PFSK-1 (cell line): ENCODE measurements at regions not wholly inside any gene's neighbourhood (a gene's known extent, or its start where the extent isn't known, plus 50 kb on each side); places are given as distances from the start of the nearest gene placed in this dataset.

Experiments used
- FOXP2 ChIP-seq: optimal IDR thresholded peaks from 2 replicates; pipeline ENCODE3; 2011; ENCODE audit warnings: borderline replicate concordance, control low read depth, inconsistent platforms; ENCODE audit not compliant: insufficient read depth; ENCODE audit errors: extremely low read length, extremely low read depth
- POLR2AphosphoS5 ChIP-seq: IDR thresholded peaks from 2 replicates; pipeline ENCODE4 v1.6.1; 2012; ENCODE audit warnings: low read depth, mild to moderate bottlenecking, control low read depth, low read length, moderate library complexity
- REST ChIP-seq, 2 experiments: IDR thresholded peaks; 2 replicates each; pipeline versions ENCODE4 v1.6.1 to v1.8.0; 2011 to 2012; ENCODE audit warnings: low read depth in 2 of 2, low read length in 2 of 2, control low read depth in 1 of 2, inconsistent platforms in 1 of 2, mild to moderate bottlenecking in 1 of 2, moderate library complexity in 1 of 2; ENCODE audit not compliant: insufficient read depth in 1 of 2
- SIN3A ChIP-seq: IDR thresholded peaks from 2 replicates; pipeline ENCODE4 v1.6.1; 2012; ENCODE audit warnings: mild to moderate bottlenecking, low read length, moderate library complexity, borderline replicate concordance; ENCODE audit not compliant: insufficient read depth
- TAF1 ChIP-seq: IDR thresholded peaks from 2 replicates; pipeline ENCODE4 v1.6.1; 2012; ENCODE audit warnings: low read length, control low read depth, borderline replicate concordance; ENCODE audit not compliant: insufficient read depth

GRCh38 chr10:110358869-110359629, 54.3 kb upstream of the SMNDC1 start:
- TF ChIP-seq TAF1: no peak
- TF ChIP-seq SIN3A: no peak
- no peak for TF ChIP-seq FOXP2
- TF ChIP-seq REST (IDR thresholded peaks at IDR 0.05; ENCODE audit: insufficient read depth in 1 of 2, low read depth in 2 of 2, low read length in 2 of 2): no peak
- no peak for TF ChIP-seq POLR2AphosphoS5

- TF ChIP-seq SIN3A (no peak), POLR2AphosphoS5 (no peak), FOXP2 (no peak), TAF1 (no peak), REST (IDR thresholded peaks at IDR 0.05; ENCODE audit: insufficient read depth in 1 of 2, low read depth in 2 of 2, low read length in 2 of 2) (peak; percentile 81 to 92)
These were observed 56.2 kb upstream of the SMNDC1 start for GRCh38 chr10:110360857-110361474.

- TF ChIP-seq FOXP2 (no peak), REST (IDR thresholded peaks at IDR 0.05; ENCODE audit: insufficient read depth in 1 of 2, low read depth in 2 of 2, low read length in 2 of 2) (no peak), POLR2AphosphoS5 (no peak), SIN3A (no peak), TAF1 (no peak)
These were observed 57.2 kb upstream of the SMNDC1 start for GRCh38 chr10:110361800-110362456.

GRCh38 chr10:110363572-110364411, 59.1 kb upstream of the SMNDC1 start:
- TF ChIP-seq POLR2AphosphoS5: no peak
- TF ChIP-seq REST (IDR thresholded peaks at IDR 0.05; ENCODE audit: insufficient read depth in 1 of 2, low read depth in 2 of 2, low read length in 2 of 2): no peak
- no peak for TF ChIP-seq SIN3A
- TF ChIP-seq TAF1: no peak
- no peak for TF ChIP-seq FOXP2
